IPS DF 4.7 (cell line): ENCODE measurements at regions not wholly inside any gene's neighbourhood (a gene's known extent, or its start where the extent isn't known, plus 50 kb on each side); places are given as distances from the start of the nearest gene placed in this dataset.

Source experiments
- DNase-seq: peaks from one replicate; pipeline ENCODE4 v3.0.0-alpha.2; 2013; ENCODE audit warnings: low spot score; ENCODE audit errors: extremely low read depth

DNA sequence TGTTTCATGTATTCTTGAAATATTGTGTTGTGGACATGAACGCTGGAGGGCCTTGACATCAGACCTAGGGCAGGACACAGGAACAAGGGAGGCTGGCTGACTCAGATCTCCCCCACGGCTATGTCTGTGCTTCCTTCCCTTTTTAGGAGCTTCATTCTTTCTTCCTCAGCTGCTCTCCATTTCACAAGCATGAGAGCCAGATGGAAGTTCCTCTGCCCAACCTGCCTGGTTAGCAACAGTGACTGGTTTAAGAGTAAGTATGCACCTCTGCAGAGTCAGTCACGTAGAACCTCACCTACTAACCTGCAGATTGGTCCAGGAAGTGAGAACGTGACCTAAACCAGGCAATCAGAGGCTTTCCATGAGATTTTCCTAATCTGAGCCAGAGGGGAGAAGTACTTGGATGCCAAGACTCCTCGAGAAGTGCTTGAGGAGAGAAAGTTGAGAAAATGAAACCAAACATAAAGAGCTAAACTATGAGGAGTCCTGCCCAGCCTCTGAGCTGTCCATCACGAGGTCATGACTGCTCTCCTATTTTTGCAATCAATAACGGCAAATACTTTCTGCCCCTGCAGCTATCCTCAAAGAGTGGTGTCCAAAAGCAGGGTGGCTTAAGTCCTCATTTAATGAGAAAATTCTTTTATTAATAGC is 465.2 kb upstream of the CITED2 start:
- DNase-seq: no peak

DNA sequence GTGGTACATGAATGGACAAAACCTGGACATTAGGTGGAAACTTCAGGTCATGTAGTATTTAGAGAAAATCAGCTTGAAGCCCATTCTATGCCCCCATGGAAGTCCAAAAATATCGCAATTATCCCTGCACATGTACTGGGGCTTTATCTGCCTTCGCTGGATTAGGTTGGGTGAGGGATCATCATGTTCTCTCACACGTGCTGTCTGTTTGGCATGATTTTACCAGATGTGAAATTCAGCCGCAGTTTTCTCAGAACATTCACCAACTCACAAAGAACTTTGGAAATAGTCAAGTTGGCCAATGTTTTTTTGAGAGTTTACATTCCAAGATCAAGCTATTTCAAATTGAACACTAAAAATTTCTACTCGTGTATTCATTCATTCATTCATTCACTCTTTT is 459.8 kb upstream of the CITED2 start:
- no peak for DNase-seq

DNA sequence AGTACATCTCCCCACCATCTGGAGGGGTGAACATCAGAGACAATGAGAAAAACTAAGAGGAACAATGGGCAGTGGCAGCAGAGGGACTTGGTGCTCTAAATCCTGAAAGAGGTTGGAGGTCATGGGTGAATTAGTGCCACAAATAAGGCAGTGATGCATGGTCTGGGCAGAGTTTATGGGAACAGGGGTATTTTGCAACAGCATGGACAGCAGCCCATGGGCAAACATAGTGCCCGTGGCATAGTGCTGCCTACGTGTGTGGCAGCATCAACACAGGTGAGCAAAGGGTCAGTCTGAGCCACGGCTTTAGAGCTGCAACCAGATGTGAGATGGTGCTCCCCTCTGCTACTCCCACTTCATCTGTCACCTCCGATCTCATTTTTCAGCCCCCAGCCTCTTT is 459.1 kb upstream of the CITED2 start:
- DNase-seq: no peak

GRCh38 chr6:139832493-139833305 is 458.3 kb upstream of the CITED2 start:
- no peak for DNase-seq

DNA sequence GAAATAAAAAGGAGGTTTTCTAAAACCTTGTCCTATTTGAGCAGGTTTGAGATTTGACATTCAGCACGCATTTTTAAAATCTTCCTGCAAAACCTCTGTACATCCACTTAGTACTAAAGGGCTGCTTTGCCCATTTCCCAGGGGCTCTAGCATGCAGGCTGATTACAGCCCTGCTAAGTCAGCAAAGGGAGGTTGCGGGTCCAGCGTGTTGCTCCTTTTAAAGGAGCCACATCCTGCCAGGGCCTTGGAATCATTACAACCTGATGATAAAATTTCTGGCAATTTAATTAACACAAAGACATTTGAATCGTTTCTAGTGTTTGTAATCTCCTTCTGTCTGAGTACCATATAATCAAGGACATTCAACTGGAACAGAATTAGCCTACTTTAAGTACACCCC is 455.1 kb upstream of the CITED2 start:
- no peak for DNase-seq

DNA sequence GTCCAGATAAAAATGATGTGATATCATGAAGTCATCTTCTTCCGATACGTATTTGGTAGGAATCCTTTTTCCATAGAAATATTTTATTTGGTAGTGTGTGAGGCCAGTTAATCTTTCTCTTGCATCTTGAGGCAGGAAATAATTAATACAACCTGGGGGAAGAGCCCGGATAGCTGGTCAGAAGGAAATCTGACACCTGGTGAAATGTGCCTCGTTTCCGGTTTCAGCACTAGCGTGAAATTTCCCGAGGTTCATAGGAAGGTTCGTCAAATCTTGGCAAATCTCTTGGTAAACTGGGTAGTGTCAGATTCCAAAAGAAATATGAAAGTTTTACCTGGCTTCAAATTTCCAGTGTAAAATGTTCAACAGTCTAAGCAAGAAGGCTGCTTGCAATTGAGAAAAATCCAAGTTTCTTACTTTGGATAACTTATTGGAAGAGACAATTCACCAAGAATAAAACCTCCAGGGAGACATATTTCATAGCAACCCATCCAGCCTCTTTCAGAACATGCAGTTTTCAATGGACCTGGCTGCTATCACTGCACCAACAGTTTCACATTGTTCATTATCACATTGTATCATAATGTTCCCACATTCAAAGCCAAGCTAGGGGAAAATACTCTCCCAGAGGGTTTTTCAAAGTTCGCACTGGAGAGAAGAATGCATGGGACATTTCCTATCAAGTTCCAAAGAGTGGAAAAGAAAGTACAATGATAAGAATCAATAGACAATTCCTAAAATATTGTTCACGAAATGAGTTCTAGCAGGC is 454.5 kb upstream of the CITED2 start:
- no peak for DNase-seq

GRCh38 chr6:139825935-139826374 is 451.5 kb upstream of the CITED2 start:
- no peak for DNase-seq

- no peak for DNase-seq
Measured at GRCh38 chr6:139824864-139825263, 450.4 kb upstream of the CITED2 start.

- DNase-seq: no peak
Measured at GRCh38 chr6:139823808-139824126, 449.3 kb upstream of the CITED2 start.

DNA sequence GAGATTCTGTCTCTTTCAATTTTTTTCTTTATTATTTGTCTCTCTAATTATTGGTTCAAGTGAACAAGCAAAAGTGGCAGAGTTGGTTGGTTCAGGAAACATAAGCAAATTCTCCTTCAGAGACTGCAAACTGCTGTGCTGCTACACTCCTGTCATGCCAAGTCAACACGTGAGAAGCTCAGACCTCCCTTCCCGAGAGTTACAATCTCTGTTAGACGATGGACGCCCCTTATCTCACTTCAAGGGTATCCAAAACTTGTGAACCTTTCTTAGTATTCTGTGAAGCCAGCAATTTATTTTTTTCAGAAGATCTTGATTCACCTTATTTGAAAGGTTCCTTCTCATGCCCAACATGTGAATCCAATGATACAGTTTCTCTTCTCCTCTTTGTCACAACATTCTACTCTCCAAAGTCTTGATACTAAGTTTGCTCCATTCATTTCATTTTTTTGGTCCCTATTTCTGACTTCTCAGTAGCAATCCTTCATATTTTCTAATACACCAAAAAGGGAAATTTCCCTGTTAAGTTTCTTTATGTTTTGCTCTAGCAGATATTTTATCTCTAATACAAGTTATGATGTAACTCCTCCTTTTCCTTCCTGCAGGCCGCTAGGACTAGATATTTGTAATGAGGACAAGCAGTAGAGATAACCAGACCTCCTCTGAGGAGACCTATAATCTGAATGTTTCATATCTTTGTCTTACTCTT is 448.8 kb upstream of the CITED2 start:
- DNase-seq: no peak

GRCh38 chr6:139821676-139822223 is 447.3 kb upstream of the CITED2 start:
- no peak for DNase-seq

DNA sequence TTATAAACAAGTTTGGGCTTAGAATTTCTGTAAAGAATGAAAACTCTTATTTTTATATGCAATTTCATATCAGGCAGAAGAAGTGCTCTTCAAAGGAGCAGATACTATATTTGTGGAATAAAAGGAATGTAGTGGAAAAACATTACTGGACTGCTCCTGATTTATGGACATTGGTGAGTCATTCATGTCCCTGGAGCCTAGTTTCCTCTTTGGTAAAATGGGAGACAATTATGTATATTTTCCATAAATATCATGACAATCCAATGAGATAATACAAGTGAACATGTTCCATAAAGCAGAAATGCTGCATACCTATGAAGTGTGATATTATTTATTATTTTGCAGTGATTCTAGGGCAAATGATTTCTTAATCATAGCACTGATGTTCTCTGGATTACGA is 445.8 kb upstream of the CITED2 start:
- no peak for DNase-seq

DNA sequence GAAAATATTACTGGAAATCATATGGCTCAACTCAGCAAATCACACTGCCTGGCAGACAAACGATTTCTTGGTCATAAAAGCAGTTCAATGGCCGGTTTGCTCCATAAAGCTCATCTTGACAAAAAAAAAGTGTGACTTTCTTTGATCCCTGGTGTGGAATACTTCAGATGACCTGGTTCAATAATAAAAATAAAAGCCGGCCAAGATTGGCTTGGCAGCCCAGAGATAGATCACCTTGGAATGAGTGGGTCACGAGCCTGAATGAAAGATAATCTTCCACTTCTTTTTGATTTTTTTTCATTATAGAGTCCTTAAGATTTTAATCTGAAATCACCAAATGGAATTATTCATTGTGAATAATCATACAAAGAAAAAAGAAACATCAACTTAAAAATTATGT is 445.3 kb upstream of the CITED2 start:
- no peak for DNase-seq

- no peak for DNase-seq
Measured at GRCh38 chr6:139812939-139813338, 438.5 kb upstream of the CITED2 start.

DNA sequence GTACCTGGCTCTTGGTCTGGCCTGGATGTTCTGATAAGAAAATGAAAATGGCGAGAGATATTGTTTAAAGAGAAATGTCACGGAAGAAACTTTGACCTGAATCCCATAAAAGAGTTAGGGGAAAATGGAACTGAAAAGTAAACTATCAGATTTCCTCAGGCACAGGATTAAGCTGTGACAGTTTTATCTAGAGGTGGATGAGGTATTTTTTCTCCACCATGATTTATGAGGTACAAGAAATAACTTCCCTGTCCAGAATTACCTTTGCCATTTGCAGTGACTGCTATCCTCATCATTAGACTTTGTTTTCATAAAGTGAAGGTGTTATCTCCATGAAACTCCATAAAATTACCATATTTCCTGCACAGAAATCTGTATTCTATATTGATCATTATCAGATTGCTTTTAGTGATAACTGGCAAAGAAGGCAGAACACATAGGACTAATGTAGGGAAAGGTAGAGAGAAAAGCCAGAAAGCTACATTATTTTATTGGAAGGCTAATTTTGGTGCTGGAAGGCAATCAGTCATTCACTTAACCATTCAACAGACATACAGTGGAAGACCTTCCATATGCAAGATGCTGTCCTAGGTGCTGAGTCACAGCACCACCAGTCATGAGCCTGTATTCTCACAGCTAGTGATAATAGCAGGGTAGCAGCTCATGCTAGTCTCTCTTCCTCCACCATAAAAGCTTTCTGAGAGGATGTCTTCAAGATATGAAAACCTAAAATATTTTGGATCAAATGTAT is 427.3 kb upstream of the CITED2 start:
- peak; percentile 11 for DNase-seq

DNA sequence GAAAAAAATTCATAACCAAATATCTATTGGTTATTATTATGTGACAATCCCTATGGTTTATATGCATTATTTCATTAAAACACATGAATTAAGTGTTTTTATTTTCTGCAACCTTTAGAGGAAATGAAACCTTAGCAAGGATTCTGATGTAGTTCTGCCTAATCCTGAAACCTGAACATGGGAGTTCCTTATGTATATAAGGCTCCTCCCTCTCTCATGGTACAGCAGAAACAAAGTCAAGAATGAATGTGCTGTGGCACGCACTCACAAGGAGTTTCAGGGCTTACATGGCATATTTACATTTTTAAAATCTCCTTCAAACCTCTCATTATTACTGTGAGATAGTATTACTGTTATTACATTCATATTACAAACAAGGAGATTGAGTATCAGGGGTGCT is 426.4 kb upstream of the CITED2 start:
- no peak for DNase-seq

DNA sequence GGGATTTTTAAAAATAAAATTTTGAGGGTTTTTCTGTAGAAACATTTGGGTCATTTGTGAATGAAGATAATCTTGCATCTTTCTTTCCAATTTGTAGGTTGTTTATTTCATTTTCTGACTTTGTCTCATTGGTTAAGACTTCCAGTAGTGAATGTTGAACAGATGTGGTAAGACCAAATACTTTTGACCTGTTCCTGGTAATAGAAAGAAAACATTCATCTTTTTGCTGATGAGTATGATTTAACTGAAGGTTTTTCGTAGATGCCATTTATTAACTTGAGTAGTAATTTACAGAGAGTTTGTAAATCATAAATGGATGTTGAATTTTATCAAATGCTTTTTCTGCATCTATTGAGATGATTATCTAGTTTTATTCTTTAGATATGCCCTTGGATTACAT is 416.1 kb upstream of the CITED2 start:
- no peak for DNase-seq

- DNase-seq: no peak
Measured at GRCh38 chr6:139784222-139784769, 409.8 kb upstream of the CITED2 start.

DNA sequence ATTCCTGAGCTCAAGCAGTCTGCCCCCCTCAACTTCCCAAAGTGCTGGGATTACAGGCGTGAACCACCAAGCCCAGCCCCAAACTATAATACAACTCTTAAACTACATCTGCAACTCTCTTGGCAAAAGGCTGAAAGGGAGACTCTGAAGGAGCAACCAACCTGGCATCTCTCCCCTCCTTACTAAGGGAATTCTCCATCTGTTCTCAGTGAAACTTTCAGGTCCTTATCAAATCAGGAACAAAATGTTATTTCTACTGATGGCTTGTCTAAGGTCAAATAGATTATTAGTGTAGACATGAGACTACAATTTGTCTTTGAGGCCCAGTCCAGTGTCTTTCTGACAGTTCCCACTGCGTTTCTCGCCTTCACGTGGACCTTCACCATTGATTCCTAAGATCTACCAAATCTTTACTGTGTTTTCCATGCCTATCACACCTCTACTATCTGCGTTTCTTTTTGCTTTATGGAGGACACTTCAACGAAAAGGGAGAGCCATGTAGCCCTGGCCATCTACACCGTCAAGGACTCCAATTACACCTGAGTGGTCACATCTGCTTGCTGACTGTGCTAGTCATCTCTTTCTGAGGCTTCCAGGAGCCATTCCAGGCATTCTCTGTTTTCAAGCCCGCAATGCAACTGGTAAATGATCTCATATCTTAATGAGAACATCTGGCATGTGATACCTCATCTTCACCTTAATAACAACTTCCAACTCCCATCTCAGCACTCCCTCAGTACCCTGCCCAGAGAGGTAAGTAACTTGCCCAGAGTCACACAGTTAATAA is 405.7 kb upstream of the CITED2 start:
- DNase-seq: no peak

DNA sequence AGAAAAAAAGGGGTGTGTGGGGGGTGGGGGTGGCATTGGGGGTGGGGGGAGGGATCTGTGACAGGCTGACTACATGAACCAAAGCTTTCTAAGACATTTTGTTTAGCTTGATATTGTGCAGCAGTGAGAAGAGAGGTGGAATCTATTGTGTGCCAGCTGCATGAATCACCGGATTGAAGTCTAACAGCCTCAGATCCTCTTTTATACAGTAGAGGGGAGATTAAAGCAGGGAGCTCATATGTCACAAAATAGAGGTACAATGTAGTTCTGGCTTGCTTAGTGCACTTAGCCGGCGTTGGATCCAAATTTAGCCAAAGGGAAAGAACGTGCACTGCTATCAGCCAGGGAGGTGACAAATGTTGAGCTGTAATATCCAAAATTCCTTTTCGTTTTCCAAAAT is 404.2 kb upstream of the CITED2 start:
- DNase-seq: no peak
